HG02884 (cell line): ENCODE measurements at regions not wholly inside any gene's neighbourhood (a gene's known extent, or its start where the extent isn't known, plus 50 kb on each side); places are given as distances from the start of the nearest gene placed in this dataset.

Experiments
- ATAC-seq: cut with Tn5 transposase; IDR thresholded peaks from one replicate; pipeline ENCODE4 v1.9.1; 2021; ENCODE audit warnings: mild to moderate bottlenecking, moderate library complexity; ENCODE audit not compliant: unreplicated experiment

DNA sequence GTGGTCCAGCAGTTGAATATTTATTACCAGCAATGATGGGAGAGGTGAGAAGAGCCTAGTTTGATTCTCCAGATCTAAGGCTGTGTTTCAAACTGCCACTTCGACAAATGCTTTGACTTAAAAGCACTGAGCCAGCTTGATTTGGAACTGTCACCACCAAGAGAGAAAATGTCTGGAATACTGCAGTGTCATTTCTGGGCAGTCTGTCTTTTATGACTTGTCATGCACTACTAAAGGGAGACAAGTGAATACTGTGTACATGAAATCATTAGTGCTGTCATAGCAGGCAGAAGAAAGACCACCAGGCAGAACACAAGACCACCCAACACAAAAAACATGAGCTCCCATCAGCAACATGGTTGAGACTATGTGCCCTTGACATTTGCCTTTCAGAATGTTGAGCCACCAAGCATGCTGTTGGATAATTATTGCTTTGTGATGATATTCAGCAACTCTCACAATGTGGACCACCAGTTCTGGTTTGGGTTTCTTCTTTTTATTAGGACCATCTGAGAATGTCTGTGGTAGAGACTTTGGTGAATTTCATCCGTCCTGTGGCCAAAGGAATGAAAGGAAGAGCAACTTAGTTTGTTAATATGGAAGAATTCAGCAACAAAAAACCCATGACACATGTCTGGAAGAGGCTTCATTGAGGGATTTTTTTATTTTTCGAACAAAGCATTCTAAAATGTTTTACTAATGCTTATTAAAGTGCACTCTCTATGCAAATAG lies 125.8 kb downstream of the NTMT2 start:
- ATAC-seq, result no peak

DNA sequence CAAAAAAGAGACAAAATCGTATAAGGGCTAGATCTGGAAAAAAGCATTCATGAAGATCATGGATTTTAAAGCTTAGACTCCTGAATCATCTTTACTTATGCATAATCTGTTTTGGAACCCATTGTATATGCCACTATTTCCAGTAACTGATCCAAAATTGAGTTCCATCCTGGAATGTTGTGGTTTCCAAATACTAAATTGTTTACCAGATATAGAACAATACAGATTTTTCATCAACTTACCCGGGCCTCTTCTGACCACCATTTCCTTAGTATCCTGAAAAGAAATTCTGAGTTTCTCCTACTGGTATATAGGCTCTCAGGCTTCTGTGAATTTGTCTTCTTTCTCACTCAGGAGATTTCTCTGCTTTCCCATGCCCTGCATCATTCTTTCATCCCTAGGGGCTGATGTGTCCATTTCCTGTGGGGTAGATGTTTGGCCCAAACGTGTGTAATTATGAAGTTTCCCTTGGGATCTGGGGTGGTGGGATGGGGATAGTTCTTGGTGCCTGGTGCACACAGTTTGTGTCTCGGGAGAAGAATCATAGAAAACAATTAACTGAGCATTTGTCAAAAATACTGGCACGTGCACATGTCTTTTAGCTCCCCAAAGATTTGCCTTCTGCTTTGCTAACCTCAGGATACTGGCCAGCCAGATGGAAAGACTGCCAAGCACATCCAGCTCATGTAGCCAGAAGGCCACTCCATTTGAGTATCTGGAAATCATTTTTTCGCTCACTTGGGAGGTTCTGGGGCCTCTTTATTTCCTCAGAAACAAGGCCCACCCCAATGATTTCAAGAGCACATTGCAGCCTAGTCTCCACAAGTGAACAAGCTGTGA lies 127.8 kb downstream of the NTMT2 start:
- ATAC-seq, result no peak

DNA sequence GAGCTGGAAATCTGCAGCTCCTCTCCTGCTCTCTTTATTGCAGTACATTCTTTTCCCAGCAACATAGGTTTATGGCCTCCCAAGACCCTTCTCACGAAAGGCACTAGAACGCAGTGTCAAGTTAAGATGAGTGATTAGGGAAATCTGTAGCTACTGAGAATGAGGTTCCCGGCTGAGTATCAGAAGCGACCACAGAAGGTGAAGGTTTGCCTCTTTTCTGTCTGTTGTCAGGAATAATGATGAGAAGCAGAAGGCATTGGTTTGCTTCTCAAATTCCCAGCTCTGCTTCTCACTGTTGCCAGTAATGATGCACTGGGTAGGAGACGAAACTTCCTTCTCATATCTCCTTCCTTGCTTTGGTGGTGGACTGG lies 128.4 kb downstream of the NTMT2 start:
- ATAC-seq, result no peak

DNA sequence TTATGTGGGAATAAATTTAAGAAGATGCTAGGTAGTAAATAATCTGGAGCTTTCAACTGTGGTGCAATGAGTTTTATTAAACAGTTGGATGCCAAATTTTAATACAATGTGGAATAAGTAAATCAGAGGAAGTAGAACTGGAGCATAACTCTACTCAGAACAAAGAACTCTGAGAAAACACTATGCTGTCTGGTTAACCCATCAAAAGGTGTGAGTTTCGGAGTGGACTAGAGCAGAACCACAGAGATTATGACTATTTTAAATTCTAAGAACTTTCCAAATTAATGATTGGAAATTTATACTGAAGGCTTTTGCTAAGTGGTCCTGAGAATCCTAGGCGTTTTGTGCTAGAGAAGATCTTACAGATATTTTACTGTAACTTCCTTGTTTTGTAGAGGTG lies 132.2 kb downstream of the NTMT2 start:
- ATAC-seq, result no peak

DNA sequence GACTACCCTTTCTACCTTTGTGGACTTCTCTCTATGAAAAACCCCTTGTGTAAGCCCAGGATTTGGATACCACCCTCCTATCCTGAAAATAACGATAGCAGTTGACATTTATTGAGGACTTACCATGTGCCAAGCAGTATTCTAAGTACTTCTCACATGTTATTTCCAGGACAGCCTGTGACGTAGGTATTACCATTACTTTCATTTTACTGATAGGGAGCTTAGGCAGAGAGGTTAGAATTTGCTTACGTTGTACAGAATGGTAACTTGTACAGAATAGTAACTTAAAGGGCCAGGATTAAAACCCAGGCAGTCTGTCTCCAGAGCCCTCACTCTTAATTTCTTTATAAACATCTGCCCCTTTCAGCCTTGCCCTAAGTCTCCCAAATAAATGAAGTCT lies 138.3 kb downstream of the NTMT2 start:
- no peak for ATAC-seq

DNA sequence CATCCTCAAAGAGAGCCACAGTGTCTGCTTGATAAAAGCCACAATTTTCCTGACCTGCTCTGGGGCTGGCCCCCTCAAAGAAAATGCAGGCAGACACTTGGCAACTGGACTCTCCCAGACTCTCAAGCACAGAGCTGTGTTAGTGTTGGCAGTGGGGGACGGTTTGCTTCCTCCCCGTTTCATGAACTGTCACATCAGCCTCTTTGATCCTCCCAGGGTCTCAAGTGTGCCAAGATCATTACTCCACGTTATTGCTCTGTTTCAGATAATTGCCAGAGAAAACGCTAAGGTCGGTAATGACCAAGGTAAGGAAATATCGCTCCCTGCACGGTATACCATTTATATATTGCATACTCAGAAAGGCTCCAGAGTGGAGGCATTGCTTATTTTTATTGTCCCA lies 138.8 kb downstream of the NTMT2 start:
- no peak for ATAC-seq

DNA sequence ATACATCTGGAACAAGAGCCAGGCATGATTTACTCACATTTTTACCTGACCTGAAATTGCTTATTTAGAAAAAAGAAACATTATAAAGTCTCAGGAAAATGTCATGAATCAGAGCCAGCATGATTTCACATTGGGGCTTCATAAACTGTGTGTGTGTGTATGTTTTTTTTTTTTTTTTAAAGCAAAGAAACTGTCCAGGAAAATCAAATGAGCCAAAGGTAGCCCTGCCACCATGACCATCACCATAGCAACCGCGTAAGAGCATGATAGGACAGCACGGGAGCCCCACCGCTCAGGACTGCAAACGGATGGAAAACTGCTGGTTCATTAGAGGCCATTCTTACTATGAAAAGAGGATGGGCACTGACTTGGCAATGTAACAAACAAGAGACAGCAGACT lies 139.2 kb downstream of the NTMT2 start:
- ATAC-seq, result no peak

DNA sequence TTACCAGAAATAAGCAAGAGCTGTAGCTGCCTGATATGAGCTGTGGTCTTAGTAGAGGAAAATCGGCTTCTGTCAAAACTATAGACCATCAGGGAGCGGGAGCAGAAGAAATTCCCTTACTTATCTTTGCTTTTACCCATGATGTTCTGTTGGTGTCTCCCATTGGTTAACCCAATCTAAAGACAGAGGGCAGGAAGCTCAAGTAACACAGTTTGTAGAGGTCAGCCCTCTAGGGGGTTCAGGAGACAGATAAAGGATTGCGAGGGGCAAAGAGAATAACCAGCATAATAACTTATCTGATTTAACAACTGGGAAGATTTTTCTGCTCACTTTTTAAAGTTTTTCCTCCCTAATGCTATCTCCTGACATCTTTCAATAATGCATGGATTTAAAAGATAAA lies 142.4 kb downstream of the NTMT2 start:
- ATAC-seq, result no peak

DNA sequence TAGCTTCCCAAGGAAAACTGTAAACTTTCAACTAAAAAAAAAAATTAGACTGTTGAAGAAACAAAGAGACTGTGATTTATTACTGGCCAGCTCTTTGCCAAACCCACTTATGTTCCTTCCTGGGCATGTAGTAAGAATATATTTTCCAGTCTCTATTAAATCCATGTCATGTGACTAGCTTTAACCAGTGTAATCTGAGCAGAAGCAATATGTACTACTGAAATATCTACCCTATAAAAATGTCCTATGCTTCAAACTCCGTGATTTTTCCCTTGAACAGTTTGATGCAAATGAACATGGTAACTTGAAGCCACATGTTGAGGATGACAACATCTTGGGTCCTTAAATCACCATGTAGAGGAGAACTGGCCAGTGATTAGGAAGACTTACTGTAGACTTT lies 144.5 kb downstream of the NTMT2 start:
- ATAC-seq, result no peak

DNA sequence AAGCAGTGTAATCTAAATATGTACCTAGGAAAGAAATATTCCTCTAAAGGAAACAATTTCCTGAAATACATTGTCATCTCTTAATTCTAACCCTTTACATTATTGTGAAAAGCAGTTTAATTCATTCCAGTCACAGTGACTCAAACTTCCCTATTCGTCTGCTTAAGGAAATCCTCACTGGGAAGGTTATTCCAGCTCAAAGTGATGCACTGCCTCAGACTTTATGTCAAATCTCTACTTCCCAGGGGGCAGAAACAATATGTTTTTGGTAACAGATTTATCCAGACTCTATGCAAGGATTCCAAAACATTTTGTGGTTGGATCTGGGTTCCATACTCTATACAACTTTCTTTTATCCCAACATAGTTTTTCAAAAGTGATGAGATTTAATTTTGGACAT lies 145.2 kb downstream of the NTMT2 start:
- no peak for ATAC-seq

DNA sequence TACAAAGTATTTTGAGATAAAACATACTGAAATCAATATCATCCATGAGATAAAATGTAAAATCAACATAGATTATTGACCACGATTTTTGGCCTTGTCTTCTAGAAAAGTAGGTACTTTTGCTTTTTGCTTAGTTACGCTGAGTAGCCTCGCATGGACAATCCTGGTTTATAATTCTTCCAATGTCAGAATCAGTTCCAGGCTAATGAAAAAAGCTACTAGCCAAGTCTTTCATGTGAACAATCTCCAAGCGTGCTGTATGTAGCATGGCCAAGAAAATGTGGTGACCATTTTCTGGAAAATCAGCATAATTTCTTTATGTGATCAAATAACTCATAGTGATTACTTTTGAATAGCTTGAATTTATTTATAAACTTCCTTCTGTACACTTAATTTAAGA lies 145.8 kb downstream of the NTMT2 start:
- ATAC-seq, result no peak

DNA sequence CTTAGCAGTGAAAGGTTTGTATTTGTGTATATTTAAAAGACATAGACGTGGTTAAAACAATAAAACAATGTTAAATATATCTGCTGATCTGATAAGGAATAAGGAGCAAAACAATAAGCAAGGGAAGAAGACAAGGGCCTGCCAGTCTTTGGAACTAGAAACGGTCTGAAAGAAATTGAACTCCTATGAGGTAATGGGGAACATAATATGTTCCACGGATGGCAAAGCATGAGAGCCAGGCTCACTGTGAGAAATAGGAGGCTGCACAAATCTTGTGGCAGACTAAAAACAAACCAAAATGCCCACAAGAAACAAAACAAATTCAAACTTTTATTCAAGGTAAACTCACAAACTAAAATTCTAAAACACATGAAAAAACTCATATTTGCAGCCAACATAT lies 150.5 kb downstream of the NTMT2 start:
- ATAC-seq, result no peak

DNA sequence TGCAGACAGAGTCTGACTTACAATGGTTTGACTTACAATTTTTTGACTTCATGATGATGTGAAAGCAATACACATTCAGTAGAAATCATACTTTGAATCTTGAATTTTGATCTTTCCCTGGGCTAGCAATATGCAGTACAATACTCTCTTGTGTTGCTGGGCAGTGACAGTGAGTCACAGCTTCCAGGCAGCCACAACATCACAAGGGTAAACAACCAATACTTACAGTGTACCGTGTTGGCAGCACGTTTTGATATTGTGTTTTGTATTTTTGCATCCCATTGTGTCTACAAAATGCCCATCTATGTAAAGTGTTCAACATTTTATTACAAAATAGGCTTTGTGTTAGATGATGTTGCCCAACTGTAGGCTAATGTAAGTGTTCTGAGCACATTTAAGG lies 150.9 kb downstream of the NTMT2 start:
- no peak for ATAC-seq

DNA sequence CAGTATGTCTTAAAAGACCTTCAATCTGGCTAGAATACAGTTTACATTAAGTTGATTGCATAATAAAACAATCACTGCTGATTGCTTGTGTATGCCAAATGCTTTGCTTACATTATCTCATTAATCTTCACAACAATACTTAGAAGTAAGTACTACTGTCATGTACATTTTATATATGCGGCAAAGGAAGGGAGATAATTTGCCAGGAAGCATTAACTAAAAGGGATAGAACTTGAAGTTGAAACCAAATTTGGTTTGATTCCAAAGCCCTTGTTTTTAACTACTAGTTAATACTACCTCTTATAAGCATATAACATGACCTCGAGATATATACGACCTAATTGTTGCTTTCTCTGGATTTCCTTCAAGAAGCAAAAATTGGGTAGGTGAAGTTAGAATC lies 155.8 kb downstream of the NTMT2 start:
- ATAC-seq, result no peak

DNA sequence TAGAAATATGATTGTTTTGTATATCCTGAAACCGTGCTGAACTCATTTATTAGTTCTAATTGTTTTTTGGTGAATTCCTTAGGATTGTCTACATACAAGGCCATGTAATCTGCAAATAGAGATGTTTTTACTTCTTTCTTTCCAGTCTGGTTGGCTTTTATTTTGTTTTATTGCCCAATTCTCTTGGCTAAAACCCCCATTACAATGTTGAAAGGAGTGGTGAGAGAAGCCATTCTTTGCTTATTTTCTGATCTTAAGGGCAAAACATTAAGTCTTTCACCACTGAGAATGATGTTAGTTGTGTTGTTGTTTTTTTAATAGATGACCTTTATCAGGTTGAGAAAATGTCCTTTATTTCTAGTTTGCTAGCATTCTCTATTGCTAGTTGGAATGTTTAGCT lies 157.3 kb downstream of the NTMT2 start:
- ATAC-seq, result no peak

DNA sequence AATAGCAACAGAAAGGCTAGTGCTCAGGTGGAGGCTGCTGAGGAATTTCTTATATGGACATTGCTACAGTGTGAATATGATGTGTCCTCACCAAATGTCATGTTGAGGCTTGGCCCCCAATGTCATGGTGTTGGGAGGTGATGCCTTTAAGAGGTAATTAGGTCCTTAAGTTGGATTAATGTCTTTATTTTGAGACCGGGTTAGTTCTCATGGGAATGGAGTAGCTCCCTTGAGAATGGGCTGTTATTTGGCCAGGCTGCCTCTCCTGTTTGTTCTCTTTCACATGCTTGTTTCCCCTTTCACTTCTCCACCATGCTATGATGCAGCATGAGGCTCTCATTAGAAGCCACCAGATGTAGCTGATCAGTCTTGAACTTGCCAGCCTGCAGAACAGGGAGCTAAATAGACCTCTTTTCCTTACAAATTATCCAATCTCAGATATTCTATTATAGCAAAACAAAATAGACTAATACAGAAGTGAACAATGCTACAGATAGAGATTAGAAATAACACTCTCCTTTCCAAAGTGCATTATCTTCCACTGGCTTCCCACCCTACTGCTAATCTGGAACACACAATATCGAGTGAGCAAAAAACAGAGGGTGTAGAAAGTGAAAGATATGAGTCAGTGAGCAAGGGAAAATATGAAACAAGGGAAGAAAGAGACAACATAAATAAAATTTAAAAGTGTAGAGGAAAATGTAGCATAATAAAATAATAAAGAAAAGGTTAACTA lies 160.2 kb downstream of the NTMT2 start:
- no peak for ATAC-seq

DNA sequence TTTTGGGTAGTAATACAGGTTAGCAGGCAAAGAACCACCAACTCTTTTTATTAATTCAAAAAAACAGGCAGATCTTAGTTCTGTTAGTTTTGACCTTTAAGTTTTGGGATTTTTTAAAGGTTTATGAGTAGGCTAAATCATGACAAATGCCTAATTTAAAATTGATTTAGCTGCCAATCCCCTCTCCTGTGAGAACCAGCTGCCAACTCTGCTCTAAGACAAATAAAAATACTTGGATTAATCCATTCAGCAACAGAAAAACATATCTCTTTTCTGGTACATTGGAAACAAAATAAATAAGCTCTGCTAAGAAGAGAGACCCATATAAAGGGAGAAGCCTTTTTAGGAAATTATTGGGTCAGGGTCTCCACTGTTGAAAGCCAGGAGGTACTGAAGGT lies 160.8 kb downstream of the NTMT2 start:
- ATAC-seq, result no peak

DNA sequence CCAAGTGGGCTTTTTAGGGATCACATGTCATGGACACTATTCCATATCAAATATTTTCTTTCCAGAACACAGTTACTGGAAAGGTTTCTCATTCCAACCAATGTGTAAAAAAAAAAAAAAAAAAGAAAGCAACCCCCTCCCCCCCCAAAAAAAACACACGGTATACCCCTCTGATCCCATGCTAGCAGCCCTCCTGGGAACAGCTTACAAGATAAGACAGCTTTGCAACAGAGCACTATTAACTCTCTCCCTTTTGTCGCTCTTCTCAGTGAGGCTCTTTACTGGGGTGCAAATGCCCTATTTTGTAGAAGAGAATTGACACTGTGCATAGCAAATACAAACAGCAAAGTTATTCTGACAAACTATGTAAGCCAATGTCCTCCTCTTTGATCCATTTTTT lies 161.2 kb downstream of the NTMT2 start:
- no peak for ATAC-seq

DNA sequence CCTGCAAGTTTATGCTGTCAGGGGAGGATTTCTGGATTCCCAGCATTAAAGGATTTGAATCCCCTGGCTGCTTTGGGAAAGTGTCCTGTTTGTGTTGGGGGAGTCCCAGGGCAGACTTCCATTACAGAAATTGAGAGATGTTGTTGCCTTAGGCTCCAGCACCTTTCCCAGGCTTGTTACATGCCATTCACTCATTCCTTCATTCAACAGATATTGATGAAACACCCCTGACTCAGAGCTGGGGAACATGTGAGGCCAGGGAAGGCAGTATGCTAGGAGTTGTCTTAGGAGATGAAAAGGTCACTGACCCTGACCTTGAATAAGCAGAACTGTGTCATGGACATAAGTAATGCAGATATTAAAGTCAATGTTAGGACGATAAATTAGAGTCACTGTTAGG lies 161.7 kb downstream of the NTMT2 start:
- ATAC-seq, result no peak

DNA sequence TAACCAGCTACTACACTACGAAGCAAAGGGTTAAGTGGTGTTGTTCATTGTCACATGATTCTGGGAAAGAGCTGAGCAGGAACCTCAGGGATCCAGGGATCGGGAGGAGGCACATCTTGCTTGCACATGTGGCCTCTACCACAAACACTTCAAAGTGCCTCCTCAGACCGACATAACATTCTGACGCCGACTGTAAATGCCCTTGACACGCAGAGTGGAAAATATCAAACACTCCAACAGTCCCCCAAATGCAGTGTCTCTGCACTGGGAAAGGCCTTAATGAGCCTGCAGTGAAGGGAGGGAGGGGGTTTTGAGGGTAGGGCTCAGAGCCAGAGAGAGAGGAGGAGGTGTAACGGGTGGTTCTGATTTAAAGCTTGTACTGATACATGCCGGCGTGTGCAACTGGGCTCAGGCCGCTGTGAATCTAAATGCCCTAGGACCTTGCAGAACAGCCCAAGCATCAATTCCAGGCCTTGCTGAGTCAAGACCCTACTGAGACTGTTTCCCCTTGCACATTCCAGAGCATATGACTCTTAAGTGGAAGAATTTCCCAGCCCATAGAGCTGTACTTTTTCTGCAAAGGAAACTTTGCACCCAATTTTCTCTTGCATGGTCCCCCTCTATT lies 163.7 kb downstream of the NTMT2 start:
- ATAC-seq, result no peak

DNA sequence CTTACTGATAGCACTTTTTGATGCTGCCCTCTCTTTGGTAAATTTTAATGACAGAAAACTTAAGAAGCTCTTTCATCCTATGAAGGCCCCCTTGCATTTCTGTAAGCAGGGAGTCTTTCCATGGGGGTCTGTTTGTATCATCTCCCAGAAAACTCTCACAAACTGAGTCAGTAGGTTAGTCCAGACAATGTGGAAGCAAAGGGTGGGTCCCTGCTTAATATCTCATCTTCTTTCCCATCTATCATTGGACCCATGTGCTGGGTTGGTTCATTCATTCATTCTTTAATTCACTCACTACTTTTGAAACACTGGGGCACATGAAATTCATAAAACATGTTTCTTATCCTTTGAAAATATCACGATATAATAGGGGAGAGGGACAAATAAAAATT lies 164.3 kb downstream of the NTMT2 start:
- ATAC-seq, result no peak

DNA sequence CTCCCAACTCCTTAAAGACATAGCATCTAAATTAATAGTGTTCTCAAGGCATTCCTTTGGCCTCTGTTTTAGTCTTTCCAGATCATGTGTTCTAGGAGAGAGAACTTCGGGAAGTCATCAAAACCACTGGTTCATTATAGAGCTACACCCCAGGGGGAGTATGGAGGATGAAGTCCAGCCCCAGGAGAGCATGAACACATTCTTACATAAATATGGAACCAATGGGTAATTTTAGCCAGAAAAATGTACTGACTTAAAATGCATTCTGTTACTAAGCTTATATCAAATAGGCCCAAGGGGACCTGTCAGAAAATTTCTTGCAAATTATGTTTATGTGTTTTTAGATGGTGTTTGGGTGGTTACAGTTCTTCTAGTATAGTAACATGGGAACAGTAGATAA lies 165.2 kb downstream of the NTMT2 start:
- no peak for ATAC-seq
